GM12801 (cell line): ENCODE measurements at regions not wholly inside any gene's neighbourhood (a gene's known extent, or its start where the extent isn't known, plus 50 kb on each side); places are given as distances from the start of the nearest gene placed in this dataset.

Experiments
- CTCF ChIP-seq: IDR thresholded peaks from one replicate; pipeline ENCODE4 v1.5.1; 2011; ENCODE audit warnings: control low read depth; ENCODE audit not compliant: insufficient read length; ENCODE audit errors: extremely low read depth

DNA sequence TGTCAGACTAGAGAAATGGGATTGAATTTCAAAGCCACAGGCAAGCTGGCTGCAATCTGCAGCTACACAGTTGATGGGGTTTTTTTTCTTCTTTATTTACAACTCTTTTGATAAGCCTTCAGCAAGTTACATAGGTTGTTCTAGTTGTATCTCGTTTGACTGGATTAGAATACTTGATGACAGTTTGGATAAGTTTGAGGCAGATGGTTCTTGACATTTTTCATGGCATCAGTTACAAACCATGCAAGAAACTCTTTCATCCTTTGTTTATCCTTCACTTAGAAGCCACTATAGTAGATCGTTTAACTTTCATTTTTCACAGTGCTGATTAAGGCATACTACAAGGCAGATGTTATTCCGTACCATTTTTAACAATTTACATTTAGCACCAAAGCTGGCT, 238.9 kb downstream of the TOX3 start:
- TF ChIP-seq CTCF = no peak

DNA sequence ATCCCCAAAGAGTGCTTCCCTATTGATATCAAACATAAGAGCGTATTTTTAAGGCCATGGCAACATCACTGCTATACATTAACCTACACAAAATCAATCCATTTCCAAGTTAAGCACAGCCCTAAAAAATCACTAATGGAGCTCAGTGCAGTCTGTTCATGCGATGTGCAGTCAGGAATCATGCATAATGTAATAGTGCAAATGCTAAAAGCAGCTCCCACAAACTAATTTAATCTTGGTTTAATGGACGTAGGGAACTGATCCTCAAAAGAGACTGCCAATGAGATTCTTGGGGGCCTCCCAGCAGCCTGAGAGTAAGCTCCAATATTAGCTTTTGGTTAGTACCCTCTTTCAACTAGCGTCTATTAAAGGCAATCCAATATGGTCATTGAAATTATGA, 245.9 kb downstream of the TOX3 start:
- no peak for TF ChIP-seq CTCF

GRCh38 chr16:52298769-52299168, 248.2 kb downstream of the TOX3 start:
- TF ChIP-seq CTCF = no peak

DNA sequence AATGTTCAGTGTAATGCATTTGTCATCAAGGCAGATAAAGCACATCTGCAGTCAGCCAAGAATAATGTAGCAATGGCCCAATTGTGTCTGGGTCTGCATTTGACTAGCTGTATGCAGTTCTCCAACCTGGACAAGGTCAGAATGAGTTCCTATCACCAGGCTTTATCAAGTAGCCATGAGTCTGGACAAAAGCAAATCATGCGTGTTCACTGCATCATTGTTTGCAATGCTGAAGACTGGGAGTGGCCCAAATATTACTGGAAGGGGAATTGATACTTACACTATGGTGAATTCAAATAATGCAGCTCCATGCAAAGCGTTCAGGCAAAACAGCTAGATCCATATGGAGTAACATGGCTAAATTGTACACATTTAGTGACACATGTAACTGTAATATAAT, 250.9 kb downstream of the TOX3 start:
- TF ChIP-seq CTCF = no peak

DNA sequence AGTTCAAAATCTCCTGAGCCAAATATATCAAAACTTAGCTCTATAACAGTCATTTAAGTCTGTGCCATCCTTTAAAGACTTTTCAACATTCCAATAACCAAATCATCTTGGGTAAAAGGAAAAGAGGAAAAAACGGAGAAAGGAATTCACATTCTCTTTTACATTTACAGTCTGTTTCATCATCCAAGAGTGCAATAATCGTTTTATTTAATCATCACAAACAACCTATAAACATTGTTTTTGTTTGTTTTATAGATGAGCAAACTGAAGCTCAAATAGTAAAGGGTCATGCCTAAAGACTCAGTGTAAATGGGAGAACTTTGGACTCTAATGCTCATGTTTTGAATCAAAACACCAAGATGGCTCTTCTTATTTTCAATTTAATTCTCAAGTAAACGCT, 252.3 kb downstream of the TOX3 start:
- no peak for TF ChIP-seq CTCF

DNA sequence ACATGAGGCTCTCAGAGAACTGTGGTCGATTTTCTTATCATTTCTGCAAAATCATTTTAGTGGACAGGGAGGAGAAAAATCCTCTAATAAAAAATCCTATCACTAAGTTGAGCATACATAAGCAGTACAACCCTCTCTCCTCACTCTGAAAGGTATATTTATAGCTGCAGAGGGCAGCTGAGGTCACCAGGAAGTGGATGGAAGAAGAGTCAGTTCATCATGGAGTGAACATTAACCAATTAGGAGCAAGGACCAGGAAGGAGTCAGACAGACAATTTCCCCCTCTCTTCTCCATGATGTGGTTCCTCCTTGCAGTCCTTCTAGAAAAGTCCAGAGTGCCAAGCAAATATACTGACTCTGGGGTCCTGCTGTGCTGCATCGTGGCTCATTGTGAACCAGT, 253.7 kb downstream of the TOX3 start:
- TF ChIP-seq CTCF = no peak

- TF ChIP-seq CTCF = no peak
Measured at GRCh38 chr16:52283584-52284375, 263.2 kb downstream of the TOX3 start.

GRCh38 chr16:52283018-52283417, 263.9 kb downstream of the TOX3 start:
- TF ChIP-seq CTCF = no peak
